ENCODE measurements at regions not wholly inside any gene's neighbourhood (a gene's known extent, or its start where the extent isn't known, plus 50 kb on each side); places are given as distances from the start of the nearest gene placed in this dataset.

GRCh38 chr1:229953736-229954326 lies 113.2 kb upstream of the GALNT2 start:
- no peak for TF ChIP-seq CTCF (IDR thresholded peaks at IDR 0.05; ENCODE audit: low read length, missing control alignments)
- no peak overlapping the region for H3K4me3 ChIP-seq (replicated peaks; ENCODE audit: low read depth, low read length)

GRCh38 chr1:229964281-229964680 lies 102.8 kb upstream of the GALNT2 start:
- DNase-seq (ENCODE audit: low read depth): no peak
- TF ChIP-seq CTCF (IDR thresholded peaks at IDR 0.05; ENCODE audit: low read length, missing control alignments): no peak
- H3K4me3 ChIP-seq (replicated peaks; ENCODE audit: low read depth, low read length): no peak overlapping the region

More at GRCh38 chr1:229953736-229954326, 113.2 kb upstream of the GALNT2 start:
- DNase-seq (ENCODE audit: low read depth): no peak

- no peak for DNase-seq (ENCODE audit: low read depth)
- no peak for TF ChIP-seq CTCF (IDR thresholded peaks at IDR 0.05; ENCODE audit: low read length, missing control alignments)
- H3K4me3 ChIP-seq (replicated peaks; ENCODE audit: low read depth, low read length): no peak overlapping the region
These were observed 96.3 kb upstream of the GALNT2 start for GRCh38 chr1:229970714-229971113.

GRCh38 chr1:229971141-229971540 lies 95.9 kb upstream of the GALNT2 start:
- TF ChIP-seq CTCF (IDR thresholded peaks at IDR 0.05; ENCODE audit: low read length, missing control alignments): no peak
- DNase-seq (ENCODE audit: low read depth): no peak
- H3K4me3 ChIP-seq (replicated peaks; ENCODE audit: low read depth, low read length): no peak overlapping the region

DNA sequence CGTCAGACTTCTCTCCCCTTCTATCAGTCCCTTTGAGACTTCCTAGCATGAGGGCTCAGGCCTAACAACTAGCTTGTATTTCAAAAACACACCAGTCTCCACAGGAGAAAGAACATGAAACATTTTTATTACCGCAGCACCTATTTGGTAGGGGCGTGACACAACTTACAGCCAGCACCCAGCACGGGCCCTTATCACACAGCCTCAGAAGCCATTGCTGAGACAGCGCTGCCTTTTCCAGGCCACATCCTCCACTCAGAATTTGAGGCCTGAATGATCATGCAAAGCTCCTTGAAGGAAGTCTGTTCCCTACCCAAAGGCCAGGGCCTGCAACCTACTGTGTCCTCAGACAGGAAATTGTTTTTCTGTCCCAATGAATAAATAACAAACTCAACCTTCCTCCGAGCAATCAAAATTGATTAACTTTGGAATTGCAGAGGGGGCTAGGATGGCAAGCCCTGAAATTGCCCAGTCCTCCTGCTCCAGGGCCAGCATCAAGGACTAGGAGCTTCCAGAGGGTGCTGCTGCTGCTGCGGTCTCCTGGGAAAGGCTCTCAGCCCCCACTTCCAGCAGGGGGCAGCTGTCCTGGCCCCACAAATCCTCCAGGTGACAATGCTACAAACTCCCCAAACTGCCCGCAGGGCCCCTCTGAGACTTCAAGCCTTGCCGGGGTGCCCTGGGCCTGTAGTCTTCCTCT lies 94.3 kb upstream of the GALNT2 start:
- H3K4me3 ChIP-seq (replicated peaks; ENCODE audit: low read depth, low read length): no peak overlapping the region
- TF ChIP-seq CTCF (IDR thresholded peaks at IDR 0.05; ENCODE audit: low read length, missing control alignments): peak; percentile 12
- DNase-seq (ENCODE audit: low read depth): no peak

GRCh38 chr1:229973297-229973612 lies 93.8 kb upstream of the GALNT2 start:
- TF ChIP-seq CTCF (IDR thresholded peaks at IDR 0.05; ENCODE audit: low read length, missing control alignments): no peak
- H3K4me3 ChIP-seq (replicated peaks; ENCODE audit: low read depth, low read length): no peak overlapping the region
- no peak for DNase-seq (ENCODE audit: low read depth)

GRCh38 chr1:229975047-229975446 lies 92.0 kb upstream of the GALNT2 start:
- TF ChIP-seq CTCF (IDR thresholded peaks at IDR 0.05; ENCODE audit: low read length, missing control alignments): no peak
- DNase-seq (ENCODE audit: low read depth): no peak
- H3K4me3 ChIP-seq (replicated peaks; ENCODE audit: low read depth, low read length): no peak overlapping the region
